NOMO-1 treated with dmso at 0.1 percent for 144 hours (cell line): ENCODE measurements at regions not wholly inside any gene's neighbourhood (a gene's known extent, or its start where the extent isn't known, plus 50 kb on each side); places are given as distances from the start of the nearest gene placed in this dataset.
"Not testable (repeated sequence)": the region's sequence is repeated elsewhere in the genome, so short reads cannot be mapped to it uniquely, and the experiment has no call there.

Experiments used
- DNase-seq: peaks from one replicate; lab custom pipeline; 2025; ENCODE audit not compliant: unreplicated experiment; lab: John Stamatoyannopoulos, UW

DNA sequence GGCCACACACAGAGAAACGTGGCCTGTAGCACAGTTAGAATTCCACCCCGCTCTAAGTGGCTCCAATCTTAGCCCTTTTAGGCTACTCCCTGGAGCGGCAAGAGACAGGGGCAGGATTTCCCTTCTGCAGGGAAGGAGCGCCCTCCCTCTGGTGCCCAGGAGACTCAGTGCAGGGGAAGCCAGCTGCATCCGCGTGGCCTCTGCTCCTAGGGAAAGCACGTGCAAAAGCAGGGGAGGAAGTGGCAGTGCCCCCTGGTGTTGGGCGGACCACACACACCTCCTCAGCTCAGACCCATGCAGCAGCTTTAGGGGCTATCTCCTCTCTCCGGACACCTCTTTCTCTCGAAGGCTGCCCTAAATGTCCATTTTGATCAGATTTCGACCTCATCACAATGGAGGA lies 50.0 kb downstream of the SPRING1 start:
- DNase-seq = no peak

DNA sequence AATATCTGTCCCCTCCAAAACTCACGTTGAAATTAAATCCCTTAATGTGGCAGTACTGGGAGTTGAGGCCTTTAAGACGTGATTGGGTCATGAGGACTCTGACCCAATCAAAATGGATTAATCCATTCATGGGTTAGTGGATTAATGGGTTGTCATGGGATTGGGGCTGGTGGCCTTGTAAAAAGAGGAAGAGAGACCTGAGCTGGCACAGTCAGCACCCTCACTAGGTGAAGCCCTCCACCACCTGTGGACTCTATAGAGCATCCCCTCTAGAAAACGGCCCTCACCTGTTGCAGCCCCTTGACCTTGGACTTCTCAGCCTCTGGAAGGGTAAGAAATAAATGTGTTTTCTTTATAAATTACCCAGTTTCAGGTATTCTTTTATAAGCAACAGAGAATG lies 53.0 kb downstream of the SPRING1 start:
- no peak for DNase-seq

DNA sequence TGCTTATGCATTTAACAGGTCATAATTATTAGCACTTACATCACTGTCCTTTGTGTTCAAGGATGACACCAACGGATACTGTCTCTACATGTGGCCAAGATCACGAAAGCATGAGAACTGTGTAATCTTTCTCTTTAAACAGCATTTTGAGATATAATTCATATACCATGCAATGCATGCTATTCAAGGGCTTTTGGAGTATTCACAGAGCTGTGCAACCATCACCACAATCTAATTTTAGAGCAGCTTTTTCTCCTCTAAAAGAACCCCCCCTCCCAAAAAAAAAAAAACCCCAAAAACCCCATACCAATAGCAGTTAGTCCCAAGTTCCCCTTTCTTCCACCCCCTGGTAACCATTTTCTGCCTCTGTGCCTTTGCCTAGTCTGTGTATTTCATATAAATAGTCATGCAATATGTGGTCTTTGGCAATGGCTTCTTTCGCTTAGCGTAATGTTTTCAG lies 60.6 kb downstream of the SPRING1 start:
- DNase-seq = peak; percentile 79

DNA sequence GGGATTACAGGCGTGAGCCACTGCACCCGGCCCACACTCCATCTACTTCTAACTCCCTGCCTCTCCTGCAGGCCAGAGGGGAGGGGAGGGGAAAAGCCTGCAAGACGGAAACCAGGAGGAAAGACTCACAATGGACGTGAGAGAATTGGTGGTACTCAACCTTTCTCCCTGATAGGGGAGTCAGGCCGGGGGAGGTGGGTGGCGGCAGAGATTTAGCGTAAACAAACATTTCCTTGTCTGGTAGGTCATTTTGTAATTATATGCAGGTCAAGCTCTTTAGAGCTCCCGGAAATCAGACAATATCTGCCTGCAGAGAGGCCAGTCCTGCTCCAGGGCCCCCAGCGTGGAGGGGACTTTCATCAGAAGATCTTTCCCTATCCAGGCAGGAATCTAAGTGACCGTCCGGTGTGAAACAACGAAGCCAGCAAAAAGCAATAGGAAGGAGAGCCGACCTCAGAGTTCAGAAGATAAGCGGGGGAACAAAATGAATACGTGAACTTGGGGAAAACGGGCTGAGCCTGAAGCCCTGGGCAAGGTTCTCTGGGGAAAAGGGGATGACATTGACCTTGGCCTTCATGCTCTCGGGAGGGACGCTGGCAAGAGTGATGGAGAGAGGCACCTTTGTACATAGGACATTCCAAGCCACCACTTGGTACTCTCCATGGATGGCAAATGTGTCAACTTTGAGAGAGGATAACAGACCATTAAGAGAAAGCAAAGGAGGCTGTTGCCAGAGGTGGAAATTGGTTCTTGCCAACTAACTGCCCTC lies 62.3 kb downstream of the SPRING1 start:
- no peak for DNase-seq

DNA sequence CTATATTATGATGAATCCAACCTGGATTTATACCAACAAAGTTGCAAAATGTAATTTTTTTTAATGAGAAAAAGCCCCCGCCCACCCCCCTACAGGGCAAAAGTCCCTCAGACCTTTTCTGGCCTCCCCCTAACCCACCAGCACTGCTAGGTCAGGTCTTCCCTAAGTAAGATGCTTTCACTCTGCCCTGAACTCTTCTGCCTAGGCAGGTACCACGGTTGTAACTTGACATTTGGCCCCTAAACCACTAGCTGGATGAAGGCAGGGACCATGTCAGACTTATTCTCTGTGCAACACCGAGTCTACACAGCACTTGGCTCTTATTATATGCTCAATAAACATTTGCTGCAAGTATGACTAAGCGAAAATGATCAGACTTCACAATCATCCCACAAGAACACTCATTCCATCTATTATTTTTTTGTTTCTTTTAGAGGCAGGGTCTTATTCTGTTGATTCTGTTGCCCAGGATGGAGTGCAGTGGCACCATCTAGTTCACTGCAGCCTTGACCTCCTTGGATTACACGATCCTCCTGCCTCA lies 63.2 kb downstream of the SPRING1 start:
- DNase-seq = no peak

DNA sequence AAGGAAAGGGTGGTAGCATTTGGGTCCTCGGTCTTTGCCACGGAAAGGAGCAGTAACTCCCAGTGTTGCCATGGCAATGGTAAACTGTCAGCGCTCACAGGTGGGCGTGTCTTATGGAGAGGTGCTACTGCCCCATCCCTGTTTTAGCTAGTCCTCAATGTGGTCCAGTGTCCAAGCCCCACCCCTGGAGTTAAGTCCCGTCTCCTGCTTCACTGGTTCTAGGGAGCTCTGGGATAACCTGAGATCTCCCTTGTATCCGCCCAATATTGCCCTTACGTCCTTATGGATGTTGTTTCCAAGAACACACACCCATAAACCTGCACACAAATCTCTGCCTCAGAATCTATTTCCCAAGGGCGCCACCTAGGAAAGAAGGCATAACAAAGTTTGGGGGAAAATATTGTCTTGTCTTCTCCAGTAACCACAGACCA lies 64.2 kb downstream of the SPRING1 start:
- no peak for DNase-seq

DNA sequence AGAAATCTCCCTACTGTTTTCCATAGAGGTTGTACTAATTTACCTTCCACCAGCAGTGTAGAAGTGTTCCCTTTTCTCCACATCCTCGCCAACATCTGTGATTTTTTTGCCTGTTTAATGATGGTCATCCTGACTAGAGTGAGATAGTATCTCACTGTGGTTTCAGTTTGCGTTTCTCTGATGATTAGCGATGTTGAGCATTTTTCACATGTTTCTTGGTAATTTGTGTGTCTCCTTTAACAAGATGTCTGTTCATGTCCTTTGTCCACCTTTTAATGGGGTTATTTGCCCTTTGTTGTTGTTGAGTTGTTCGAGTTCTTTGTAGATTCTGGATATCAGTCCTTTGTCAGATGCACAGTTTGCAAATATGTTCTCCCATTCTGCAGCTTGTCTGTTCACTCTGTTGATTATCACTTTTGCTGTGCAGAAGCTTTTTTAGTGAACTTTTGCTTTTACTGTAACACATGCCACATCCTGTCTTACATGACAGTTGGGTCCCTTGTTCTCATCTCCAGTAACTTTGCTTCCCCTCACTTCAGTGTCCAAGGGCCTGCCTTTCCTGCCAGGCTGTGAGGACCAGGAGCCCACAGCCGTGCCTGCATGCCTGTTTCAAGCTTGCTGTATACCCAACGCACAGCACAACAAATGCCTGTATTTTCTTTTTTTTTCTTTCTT lies 64.9 kb downstream of the SPRING1 start:
- DNase-seq = no peak

DNA sequence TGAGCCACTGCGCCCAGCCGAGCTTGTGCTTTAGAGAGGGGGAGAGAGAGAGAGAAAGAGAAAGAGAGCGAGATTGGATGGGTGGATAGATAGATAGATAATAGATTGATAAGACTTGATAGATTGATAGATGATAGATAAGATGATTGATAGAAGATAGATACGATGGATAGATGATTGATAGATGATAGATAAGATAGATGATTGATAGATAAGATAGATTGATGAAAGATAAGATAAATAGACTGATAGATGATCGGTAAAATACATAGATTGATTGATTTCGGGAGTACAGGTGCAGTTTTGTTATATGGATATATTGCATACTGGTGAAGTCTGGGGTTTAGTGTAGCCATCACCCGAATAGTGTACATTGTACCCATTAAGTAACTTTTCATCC lies 65.9 kb downstream of the SPRING1 start:
- DNase-seq = no peak

DNA sequence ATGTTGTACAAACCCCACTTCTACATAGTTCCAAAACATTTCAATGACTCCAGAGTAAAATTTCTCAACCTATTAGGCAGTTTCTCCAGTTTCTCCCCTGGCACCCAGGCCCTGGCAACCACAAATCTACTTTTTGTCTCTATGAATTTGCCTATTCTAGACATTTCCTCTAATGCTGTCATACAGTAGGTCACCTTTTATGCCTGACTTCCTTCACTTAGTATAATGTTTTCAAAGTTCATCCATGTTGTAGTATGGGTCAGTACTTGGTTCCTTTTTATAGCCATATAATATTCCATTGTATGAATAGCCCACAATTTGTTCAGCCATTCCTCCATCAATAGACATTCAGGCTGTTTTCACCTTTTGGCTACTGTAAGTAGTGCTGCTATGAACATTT lies 67.0 kb downstream of the SPRING1 start:
- no peak for DNase-seq

DNA sequence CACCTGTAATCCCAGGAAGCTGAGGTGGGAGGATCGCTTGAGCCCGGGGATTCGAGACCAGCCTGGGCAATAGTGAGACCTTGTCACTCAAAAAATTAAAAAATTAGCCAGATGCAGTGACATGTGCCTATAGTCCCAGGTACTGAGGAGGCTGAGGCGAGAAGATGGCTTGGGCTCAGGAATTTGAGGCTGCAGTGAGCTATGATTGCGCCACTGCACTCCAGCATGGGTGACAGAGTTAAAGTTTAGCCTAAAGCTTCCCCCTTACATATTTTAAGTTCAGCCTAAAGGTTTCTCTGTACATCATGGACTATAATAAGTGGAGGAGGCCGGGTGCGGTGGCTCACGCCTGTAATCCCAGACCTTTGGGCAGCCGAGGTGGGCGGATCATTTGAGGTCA lies 70.1 kb downstream of the SPRING1 start:
- no peak for DNase-seq

DNA sequence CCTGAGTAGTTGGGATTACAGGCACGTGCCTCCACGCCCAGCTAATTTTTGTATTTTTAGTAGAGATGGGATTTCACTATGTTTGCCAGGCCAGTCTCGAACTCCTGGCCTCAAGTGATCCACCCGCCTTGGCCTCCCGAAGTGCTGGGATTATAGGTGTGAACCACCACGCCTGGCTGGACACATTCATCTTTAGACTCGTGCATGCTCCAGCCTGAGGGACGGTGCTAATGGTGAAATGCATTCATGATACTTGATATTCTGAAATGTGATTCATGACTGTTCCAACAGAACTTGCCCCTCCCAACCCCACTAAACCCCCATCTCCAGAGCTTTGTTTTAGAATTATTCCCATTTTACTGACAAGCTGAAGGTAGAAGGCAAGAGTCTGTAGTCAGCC lies 71.0 kb downstream of the SPRING1 start:
- DNase-seq = not testable (repeated sequence)

DNA sequence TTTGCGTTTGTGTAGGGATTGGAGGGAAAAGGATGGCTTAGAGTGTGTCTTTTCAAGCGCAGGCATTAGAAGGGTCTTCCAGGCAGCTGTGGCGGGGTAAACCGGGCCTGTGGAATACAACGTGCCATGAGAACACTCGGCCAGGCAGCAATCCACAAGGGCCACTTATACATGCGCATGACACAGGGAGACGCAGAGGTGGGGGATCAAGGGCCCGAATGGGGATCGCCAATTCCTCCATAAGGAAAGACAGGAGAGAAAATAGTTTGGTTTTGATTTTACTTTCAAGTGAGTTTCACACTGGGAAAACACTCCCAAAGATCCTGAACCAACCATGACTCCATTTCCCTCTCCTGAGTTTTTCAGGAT lies 71.6 kb downstream of the SPRING1 start:
- no peak for DNase-seq

DNA sequence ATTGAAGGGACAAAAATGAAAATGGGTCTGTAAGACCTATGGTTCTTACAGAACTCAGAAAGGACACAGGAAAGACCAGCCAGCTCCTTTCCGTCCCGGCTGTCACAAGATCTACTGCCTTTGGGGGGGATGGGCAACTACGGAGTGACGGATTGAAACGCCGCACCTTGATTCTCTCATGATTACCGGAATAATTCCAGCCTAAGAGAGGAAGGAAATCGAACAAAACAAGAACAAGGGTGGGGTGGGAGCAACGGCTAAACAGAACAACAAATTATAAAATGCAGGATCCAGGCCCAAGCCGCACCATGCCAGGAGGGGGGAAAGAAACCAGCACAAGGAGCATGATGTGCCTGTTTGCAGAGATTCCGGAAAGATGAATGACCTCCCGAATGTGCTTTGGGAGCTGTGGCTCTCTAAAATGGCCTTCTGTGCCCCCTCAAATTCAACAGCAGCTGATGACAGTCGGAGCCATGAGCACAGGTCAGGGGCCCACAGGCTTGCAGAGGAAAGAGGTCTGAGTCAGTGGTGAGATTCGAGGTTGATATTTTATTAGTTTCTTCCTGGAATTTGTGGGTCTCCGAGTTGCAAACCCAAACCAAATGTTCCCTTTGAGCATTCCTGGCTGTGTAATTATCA lies 72.1 kb downstream of the SPRING1 start:
- no peak for DNase-seq

DNA sequence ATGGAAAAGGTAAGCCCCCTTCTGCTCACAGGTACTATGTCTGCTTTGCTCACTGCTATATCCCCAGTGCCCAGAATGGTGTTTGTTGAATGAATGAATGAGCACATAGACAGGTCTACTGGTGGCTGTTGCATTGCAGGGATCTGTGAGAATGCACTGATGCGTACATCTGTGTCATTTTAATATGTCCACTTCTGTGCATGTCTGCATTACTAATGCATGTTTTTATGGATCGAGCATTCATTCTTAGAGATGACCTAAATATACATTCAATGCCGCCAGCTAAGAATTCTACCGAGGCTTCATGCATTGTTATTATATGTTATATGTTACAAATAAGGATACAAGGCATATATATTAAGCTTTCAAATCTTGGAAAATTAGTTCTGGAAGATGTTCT lies 73.8 kb downstream of the SPRING1 start:
- no peak for DNase-seq

DNA sequence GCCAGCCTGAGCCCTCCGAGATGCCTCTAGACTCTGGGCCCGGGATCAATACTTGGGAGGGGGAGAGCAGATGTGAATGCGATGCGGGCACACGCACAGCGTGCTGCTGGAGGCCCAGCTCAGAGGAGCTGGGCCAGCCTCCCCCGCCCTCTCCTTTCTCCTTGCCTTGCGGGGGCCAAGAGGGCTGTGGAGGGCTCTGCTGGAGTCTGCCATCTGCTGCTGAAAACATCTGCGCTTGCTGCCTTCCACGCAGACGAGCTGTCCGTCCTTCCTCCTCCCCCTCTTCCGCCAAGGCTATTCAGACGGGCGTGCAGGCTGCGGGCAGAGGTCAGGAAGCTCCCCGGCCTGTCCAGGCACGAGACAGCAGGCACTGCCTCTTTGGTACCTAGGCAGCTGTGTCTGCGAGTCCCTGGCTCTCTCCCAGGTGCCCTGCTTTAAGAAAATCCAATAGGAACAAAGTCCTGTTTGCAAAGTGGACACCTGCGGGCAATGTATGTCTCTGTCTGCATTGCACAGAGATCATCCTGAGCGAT lies 75.2 kb downstream of the SPRING1 start:
- peak; percentile 73 for DNase-seq

DNA sequence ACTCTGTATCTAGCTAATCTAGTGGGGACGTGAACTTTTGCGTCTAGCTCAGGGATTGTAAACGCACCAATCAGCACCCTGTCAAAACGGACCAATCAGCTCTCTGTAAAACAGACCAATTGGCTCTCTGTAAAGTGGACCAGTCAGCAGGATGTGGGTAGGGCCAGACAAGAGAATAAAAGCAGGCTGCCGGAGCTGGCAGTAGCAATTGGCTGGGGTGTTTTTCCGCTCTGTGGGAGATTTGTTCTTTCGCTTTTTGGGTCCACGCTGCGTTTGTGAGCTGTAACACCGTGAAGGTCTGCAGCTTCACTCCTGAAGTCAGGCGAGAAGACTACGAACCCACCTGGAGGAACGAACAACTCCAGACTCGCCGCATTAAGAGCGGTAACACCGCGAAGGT lies 76.5 kb downstream of the SPRING1 start:
- no peak for DNase-seq

DNA sequence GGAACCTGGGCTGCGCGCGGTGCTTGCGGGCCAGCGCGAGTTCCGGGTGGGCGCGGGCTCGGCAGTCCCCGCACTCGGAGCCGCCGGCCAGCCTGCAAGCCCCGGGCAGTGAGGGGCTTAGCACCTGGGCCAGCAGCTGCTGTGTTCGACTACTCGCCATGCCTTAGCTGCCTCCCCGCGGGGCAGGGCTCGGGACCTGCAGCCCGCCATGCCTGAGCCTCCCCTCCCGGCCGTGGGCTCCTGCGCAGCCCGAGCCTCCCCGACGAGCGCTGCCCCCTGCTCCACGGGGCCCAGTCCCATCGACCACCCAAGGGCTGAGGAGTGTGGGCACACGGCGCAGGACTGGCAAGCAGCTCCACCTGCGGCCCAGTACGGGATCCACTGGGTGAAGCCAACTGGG lies 77.1 kb downstream of the SPRING1 start:
- not testable (repeated sequence) for DNase-seq

DNA sequence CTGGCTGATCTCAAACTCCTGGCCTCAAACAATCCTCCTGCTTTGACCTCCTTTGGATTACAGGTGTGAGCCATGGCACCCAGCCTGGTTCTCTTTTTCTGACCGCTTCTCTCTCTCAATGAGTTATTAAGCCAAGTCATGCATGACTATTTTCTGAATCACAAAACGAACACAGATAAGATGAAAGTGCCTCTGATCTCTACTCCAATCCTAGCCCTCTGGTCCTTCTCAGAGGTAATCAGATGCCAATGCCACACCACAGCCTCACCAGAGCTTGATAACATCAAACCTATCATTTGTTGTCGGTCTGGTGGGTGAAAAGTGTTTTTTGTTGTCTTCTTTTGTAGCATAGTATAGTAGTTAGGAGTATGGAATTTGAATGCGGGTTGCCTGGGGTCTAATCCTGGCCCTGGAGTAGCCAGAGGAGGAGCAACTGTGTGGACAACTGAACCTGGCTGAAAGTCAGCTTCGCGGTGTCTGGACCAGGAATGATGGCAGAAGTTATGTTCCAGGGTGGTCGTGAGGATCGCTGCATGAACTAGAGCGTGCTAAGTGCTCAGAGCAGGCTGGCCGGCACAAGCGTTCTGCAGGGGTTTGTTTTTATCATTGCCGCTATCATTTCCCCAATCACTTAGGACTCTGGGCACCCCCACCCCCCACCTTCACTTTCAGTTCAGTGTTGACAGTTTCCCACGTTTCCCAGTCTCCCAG lies 77.9 kb downstream of the SPRING1 start:
- no peak for DNase-seq

DNA sequence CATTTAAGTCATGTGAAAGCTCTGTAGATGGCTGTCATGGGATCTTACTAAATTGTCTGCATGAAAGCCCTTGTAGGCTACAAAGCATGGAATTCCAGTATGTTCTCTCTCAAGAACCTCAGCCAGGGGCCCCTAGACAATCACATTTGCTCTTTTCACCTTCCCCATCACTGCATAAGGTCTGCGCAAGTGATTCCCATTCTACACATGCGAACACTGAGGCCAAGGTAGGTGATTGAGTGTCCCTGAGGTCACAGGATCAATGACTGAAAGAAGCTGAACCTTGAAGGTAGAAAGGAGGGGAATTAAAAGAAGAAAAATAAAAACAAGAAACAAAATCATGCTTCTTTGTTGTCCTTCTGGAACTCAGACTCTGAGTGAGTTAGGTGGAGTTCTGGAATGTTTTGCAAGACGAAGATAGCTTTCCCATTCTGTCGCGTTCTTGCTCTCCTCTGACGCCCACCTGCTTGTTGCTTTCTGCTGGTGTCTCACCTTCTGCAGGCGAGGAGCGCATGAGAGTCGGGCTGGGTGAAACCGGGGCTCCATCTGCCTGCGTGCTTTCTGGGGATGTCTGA lies 79.9 kb downstream of the SPRING1 start:
- DNase-seq = no peak

DNA sequence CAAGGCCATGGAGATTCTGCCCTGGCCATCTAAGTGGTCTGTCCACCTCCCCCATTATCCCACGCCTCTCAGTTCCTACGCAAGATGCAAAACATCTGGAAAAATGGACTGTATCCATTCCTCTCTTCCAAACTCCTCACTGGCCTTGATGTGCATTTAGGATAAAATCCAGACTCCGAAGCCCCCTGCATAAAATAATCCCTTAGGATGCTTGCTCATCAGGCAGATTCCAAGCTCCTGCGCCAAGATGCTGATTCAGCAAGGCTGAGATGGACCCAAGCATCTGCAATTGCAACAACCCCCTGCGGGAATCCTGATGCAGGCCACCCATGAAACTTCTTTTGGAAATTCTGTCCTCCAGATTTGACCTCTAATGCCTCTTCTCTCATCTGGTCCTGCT lies 81.6 kb downstream of the SPRING1 start:
- no peak for DNase-seq
